OCI-LY1 (cell line): ENCODE measurements at regions not wholly inside any gene's neighbourhood (a gene's known extent, or its start where the extent isn't known, plus 50 kb on each side); places are given as distances from the start of the nearest gene placed in this dataset.

Source experiments
- H2AFZ ChIP-seq: fragments of 200-600 bp; sonication (generic), shearing (Covaris generic); 2 replicates; pipeline ENCODE4 v1.6.0; 2014; ENCODE audit warnings: antibody characterized with exemption, mild to moderate bottlenecking, low read length
- H3F3A ChIP-seq: fragments of 200-600 bp; sonication (generic), shearing (Covaris generic); 2 replicates; pipeline ENCODE4 v1.6.0; 2014; ENCODE audit warnings: mild to moderate bottlenecking, antibody characterized with exemption, low read length, moderate library complexity; ENCODE audit not compliant: insufficient read depth
- H3K27ac ChIP-seq: fragments of 200-600 bp; sonication (generic); 2 replicates; pipeline ENCODE4 v1.5.1; 2014; ENCODE audit warnings: low read length, mixed run types, mild to moderate bottlenecking, low read depth; ENCODE audit not compliant: poor library complexity, severe bottlenecking
- H3K27me3 ChIP-seq: fragments of 200-600 bp; sonication (generic); 2 replicates; pipeline ENCODE4 v1.6.0; 2014; ENCODE audit warnings: antibody characterized with exemption, mild to moderate bottlenecking, low read length, moderate library complexity; ENCODE audit not compliant: insufficient read depth
- H3K36me3 ChIP-seq: fragments of 200-600 bp; sonication (generic); 2 replicates; pipeline ENCODE4 v1.6.1; 2014; ENCODE audit warnings: mild to moderate bottlenecking, antibody characterized with exemption, low read length, moderate library complexity, mixed read lengths; ENCODE audit not compliant: insufficient read depth
- H3K4me1 ChIP-seq: fragments of 200-600 bp; sonication (generic); 2 replicates; pipeline ENCODE4 v1.5.1; 2014; ENCODE audit warnings: mild to moderate bottlenecking, low read length, moderate library complexity; ENCODE audit not compliant: insufficient read depth, severe bottlenecking
- H3K4me2 ChIP-seq: fragments of 200-600 bp; sonication (generic), shearing (Covaris generic); 2 replicates; pipeline ENCODE4 v1.6.1; 2014; ENCODE audit warnings: low read length
- H3K4me3 ChIP-seq: fragments of 200-600 bp; sonication (generic); 2 replicates; pipeline ENCODE4 v1.5.1; 2014; ENCODE audit warnings: low read length, low read depth, mild to moderate bottlenecking, mixed read lengths; ENCODE audit not compliant: poor library complexity, severe bottlenecking
- H3K79me2 ChIP-seq: fragments of 200-600 bp; shearing (Covaris generic); 2 replicates; pipeline ENCODE4 v1.6.1; 2016; ENCODE audit warnings: mixed run types, low read length, mixed read lengths; ENCODE audit not compliant: insufficient read depth
- H3K9ac ChIP-seq: fragments of 200-600 bp; sonication (generic), shearing (Covaris generic); 2 replicates; pipeline ENCODE4 v1.6.1; 2014; ENCODE audit warnings: mild to moderate bottlenecking, low read length, mixed read lengths
- H3K9me2 ChIP-seq: fragments of 200-600 bp; sonication (generic), shearing (Covaris generic); 2 replicates; pipeline ENCODE4 v1.6.1; 2014; ENCODE audit warnings: low read depth, mild to moderate bottlenecking, low read length, mixed read lengths
- H3K9me3 ChIP-seq: fragments of 200-600 bp; shearing (Covaris generic); 2 replicates; pipeline ENCODE4 v1.6.1; 2014; ENCODE audit warnings: low read length, mixed read lengths
- H4K20me1 ChIP-seq: fragments of 200-600 bp; sonication (generic), shearing (Covaris generic); 2 replicates; pipeline ENCODE4 v1.6.0; 2016; ENCODE audit warnings: mild to moderate bottlenecking, low read length; ENCODE audit not compliant: insufficient read depth
- CTCF ChIP-seq: fragments of 200-600 bp; sonication (generic), shearing (Covaris generic); IDR thresholded peaks from 2 replicates; pipeline ENCODE4 v1.5.1; 2017; ENCODE audit warnings: mild to moderate bottlenecking, antibody characterized with exemption, low read length, moderate library complexity, mixed read lengths
- EZH2 ChIP-seq: fragments of 200-600 bp; sonication (generic), shearing (Covaris generic); IDR thresholded peaks from 2 replicates; pipeline ENCODE4 v1.8.0; 2017; ENCODE audit warnings: borderline replicate concordance, mixed run types, mild to moderate bottlenecking, antibody characterized with exemption, low read length, moderate library complexity, mixed read lengths

GRCh38 chr2:6065703-6066102 is 373.5 kb downstream of the SOX11 start:
- H3K4me2 ChIP-seq, result peak overlapping the region; percentile 39; the same call in 1 of the 2 replicates
- no peaks in the 10 kb centered on the region for H3K27me3 ChIP-seq
- peaks cover 89% of the 10 kb centered on the region for H3K4me1 ChIP-seq
- no peaks in the 10 kb centered on the region for H3K36me3 ChIP-seq
- H3K9me2 ChIP-seq, result no peaks in the 10 kb centered on the region
- H2AFZ ChIP-seq, result peak overlapping the region; percentile 35; the same call in 1 of the 2 replicates
- H3K27ac ChIP-seq, result peak overlapping the region; percentile 95
- peak overlapping the region; percentile 29; the same call in 1 of the 2 replicates for H3K9ac ChIP-seq
- H4K20me1 ChIP-seq, result no peaks in the 10 kb centered on the region
- no peaks in the 10 kb centered on the region for H3F3A ChIP-seq
- H3K4me3 ChIP-seq, result no peak overlapping the region
- no peaks in the 10 kb centered on the region for H3K9me3 ChIP-seq
- no peaks in the 10 kb centered on the region for H3K79me2 ChIP-seq
- TF ChIP-seq EZH2 (no peak), CTCF (no peak)

- H3F3A ChIP-seq, result no peaks in the 10 kb centered on the region
- H3K9me3 ChIP-seq, result no peaks in the 10 kb centered on the region
- no peaks in the 10 kb centered on the region for H3K36me3 ChIP-seq
- no peaks in the 10 kb centered on the region for H3K27me3 ChIP-seq
- TF ChIP-seq CTCF, result no peak
- TF ChIP-seq EZH2, result no peak
- peak overlapping the region; percentile 95 for H3K27ac ChIP-seq
- H2AFZ ChIP-seq, result no peak overlapping the region
- H4K20me1 ChIP-seq, result no peaks in the 10 kb centered on the region
- no peaks in the 10 kb centered on the region for H3K79me2 ChIP-seq
- H3K4me1 ChIP-seq, result peaks cover 89% of the 10 kb centered on the region
- H3K9me2 ChIP-seq, result no peaks in the 10 kb centered on the region
- no peak overlapping the region for H3K4me2 ChIP-seq
- H3K4me3 ChIP-seq, result no peak overlapping the region
- H3K9ac ChIP-seq, result no peak overlapping the region
Measured at GRCh38 chr2:6067089-6067488, 374.9 kb downstream of the SOX11 start.

GRCh38 chr2:6067806-6068205 is 375.6 kb downstream of the SOX11 start:
- peak overlapping the region; percentile 95 for H3K27ac ChIP-seq
- no peak for TF ChIP-seq CTCF
- no peak for TF ChIP-seq EZH2
- H3K4me1 ChIP-seq, result peaks cover 96% of the 10 kb centered on the region
- H3K4me2 ChIP-seq, result peak overlapping the region; percentile 15; the same call in 1 of the 2 replicates
- H3K4me3 ChIP-seq, result no peak overlapping the region
- H3K36me3 ChIP-seq, result no peaks in the 10 kb centered on the region
- no peaks in the 10 kb centered on the region for H4K20me1 ChIP-seq
- no peaks in the 10 kb centered on the region for H3K27me3 ChIP-seq
- no peak overlapping the region for H2AFZ ChIP-seq
- no peaks in the 10 kb centered on the region for H3K9me2 ChIP-seq
- no peaks in the 10 kb centered on the region for H3K79me2 ChIP-seq
- no peaks in the 10 kb centered on the region for H3F3A ChIP-seq
- no peaks in the 10 kb centered on the region for H3K9me3 ChIP-seq
- H3K9ac ChIP-seq, result no peak overlapping the region
